ENCODE measurements at regions not wholly inside any gene's neighbourhood (a gene's known extent, or its start where the extent isn't known, plus 50 kb on each side); places are given as distances from the start of the nearest gene placed in this dataset.

- TF ChIP-seq YY1 (IDR thresholded peaks at IDR 0.05; ENCODE audit: insufficient read depth, insufficient read length) (no peak), SUZ12 (IDR thresholded peaks at IDR 0.05; ENCODE audit: extremely low read depth, insufficient read depth, insufficient read length) (no peak)
Observed at GRCh38 chr16:35631261-35631945, 2172.0 kb downstream of the TP53TG3F start.

Measured in NT2/D1 (cell line).